GM13976 (cell line): ENCODE measurements at regions not wholly inside any gene's neighbourhood (a gene's known extent, or its start where the extent isn't known, plus 50 kb on each side); places are given as distances from the start of the nearest gene placed in this dataset.

Source experiments
- DNase-seq: peaks from one replicate; pipeline ENCODE4 v3.0.0; 2012; ENCODE audit warnings: low spot score
- in situ Hi-C: fragments of 300-500 bp; cut with MboI; formaldehyde crosslinking; loops from one replicate; pipeline ENCODE4 v1.12.0; 2022; ENCODE audit warnings: low sequenced_read_pairs, mixed read lengths, inconsistent platforms; ENCODE audit not compliant: unreplicated experiment
- TF ChIP-seq, protein P1 (sequence below): IDR thresholded peaks from 2 replicates; pipeline ENCODE4 v1.5.1; 2012; ENCODE audit warnings: borderline replicate concordance, mild to moderate bottlenecking; ENCODE audit not compliant: insufficient read depth; ENCODE audit errors: extremely low read depth, missing control alignments, control extremely low read depth

DNA sequence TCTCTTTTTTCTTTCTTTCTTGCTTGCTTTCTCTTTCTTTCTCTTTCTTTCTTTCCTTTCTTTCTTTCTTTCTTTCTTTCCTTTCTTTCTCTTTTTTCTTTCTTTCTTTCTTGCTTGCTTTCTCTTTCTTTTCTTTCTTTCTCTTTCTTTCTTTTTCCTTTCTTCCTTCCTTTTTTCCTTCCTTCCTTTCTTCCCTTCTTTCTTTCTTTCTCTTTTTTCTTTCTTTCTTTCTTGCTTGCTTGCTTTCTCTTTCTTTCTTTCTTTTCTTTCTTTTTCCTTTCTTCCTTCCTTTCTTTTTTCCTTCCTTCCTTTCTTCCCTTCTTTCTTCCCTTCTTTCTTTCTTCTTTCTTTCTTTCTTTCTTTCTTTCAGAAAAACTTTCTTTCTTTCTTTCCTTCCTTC is 108.1 kb upstream of the SHOX start:
- TF ChIP-seq, protein P1, sequence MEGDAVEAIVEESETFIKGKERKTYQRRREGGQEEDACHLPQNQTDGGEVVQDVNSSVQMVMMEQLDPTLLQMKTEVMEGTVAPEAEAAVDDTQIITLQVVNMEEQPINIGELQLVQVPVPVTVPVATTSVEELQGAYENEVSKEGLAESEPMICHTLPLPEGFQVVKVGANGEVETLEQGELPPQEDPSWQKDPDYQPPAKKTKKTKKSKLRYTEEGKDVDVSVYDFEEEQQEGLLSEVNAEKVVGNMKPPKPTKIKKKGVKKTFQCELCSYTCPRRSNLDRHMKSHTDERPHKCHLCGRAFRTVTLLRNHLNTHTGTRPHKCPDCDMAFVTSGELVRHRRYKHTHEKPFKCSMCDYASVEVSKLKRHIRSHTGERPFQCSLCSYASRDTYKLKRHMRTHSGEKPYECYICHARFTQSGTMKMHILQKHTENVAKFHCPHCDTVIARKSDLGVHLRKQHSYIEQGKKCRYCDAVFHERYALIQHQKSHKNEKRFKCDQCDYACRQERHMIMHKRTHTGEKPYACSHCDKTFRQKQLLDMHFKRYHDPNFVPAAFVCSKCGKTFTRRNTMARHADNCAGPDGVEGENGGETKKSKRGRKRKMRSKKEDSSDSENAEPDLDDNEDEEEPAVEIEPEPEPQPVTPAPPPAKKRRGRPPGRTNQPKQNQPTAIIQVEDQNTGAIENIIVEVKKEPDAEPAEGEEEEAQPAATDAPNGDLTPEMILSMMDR: no peak
- no peak for DNase-seq
- in situ Hi-C loops: no loop called here

DNA sequence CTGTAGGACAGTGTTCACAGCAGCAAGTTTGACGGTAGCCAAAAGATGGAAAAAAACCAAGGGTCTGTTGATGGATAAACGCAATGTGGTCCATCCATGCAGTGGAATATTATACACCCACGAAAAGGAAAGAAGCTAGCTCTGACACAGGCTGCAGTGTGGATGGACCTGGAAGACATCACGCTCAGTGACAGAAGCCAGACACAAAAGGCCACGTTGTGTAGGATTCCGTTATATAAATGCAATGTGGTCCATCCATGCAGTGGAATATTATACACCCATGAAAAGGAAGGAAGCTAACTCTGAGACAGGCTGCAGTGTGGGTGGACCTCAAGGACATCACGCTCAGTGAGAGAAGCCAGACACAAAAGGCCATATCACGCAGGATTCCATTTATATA is 105.5 kb upstream of the SHOX start:
- TF ChIP-seq, protein P1: no peak
- in situ Hi-C loops: no loop called here
- DNase-seq: no peak

DNA sequence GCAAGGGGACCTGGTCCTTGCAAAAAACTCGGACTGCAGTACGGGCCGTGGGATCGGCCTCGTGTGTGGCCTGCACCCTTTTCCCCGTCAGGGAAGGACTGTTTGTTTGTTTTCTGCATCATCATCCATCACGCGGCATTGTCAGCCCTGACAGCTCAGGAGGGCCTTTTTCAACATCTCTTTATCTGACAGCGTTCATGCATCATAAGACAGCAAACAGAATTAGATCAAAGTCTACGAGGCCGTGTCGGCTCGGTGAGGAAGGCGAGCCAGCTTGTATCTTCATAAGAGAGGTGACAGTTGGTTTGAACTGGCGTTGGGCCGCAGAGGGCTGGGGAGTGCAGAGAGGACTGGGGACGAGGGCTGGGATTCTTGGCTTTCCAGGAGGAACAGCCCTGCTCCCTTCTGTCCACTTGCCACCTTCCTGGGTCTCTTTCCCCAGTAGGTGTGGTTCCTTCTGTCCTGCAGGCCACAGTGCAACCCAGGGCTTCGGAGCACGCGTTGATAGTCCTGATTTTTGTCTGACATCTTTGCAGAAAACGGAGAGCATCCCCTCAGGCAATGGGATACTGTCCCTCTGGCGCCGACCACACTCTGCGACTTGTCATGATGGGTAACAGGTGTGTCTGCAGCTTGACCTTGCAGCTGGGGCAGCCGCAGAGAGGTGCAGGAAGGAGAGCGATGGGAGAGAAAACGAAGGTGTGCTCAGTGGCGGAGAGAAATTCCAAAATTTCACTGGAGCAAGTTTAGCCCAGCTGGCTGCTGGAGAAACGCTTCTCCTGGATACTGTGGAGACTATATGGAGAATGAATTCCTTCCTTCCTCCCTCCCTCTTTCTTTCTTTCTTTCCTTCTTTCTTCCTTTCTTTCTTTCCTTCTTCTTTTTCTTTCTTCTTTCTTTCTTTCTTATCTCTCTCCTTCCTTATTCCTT is 104.0 kb upstream of the SHOX start:
- in situ Hi-C loops: no loop called here
- DNase-seq: no peak
- TF ChIP-seq, protein P1: no peak

DNA sequence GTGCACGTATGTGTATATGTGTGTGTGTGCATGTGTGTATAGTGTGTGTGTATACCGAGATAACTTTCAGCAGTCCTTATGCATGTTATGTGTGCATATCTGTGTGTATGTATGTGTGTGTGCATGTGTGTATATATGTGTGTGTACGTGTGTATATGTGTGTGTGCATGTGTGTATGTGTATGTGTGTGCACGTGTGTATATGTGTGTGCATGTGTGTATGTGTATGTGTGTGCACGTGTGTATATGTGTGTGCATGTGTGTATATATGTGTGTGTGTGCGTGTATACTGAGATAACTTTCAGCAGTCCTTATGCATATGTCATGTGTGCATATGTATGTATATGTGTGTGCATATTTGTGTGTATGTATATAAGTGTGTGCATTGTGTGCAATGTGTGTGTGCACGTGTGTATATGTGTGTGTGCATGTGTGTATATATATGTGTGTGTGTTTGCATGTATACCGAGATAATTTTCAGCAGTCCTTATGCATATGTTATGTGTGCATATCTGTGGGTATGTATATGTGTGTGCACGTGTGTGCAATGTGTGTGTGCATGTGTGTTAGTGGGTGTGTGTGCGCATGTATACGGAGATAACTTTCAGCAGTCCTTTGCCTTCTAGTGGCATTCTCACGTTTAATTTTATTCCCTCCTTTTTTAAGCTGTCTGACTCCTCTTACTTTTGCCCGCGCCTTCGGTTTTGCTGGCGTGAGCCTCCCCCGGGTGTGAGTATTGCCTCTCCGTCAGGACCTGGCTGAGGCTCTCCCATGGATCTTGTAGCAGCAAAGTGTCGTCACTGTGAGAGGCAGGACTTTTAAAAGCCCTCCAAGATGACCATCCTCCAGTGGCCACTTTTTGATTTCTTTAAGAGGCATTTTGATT is 99.6 kb upstream of the SHOX start:
- TF ChIP-seq, protein P1: no peak
- in situ Hi-C loops: no loop called here
- DNase-seq: no peak

DNA sequence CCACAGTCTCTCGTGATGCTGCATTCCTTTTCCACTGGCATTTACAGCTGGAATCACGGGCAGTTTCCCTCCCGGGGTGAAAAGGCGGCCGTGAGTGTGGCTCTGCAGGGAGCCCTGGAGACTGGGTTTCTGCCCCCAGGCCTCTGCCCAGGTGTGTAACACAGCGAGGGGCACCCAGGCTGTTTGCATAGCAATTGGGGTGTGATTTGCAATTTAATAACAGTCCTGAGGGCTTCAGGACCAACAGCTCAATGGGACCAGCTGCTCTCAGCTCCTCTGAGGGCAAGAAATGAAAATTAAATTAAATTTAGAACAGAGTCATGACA is 99.0 kb upstream of the SHOX start:
- in situ Hi-C loops: no loop called here

DNA sequence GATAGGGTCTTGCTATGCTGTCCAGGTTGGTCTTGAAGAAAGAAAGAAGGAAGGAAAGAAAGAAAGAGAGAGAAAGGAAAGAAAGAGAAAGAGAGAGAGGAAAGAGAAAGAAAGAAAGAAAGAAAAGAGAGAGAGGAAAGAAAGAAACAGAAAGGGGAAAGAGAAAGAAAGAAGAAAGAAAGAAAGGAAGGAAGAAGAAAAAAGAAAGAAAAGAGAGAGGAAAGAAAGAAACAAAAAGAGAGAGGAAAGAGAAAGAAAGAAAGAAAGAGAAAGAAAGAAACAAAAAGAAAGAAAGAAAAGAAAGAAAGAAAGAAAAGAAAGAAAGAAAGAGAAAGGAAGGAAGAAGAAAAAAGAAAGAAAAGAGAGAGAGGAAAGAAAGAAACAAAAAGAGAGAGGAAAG is 95.8 kb upstream of the SHOX start:
- in situ Hi-C loops: no loop called here
- DNase-seq: no peak
- TF ChIP-seq, protein P1: no peak

More for the DNA sequence above, 99.0 kb upstream of the SHOX start:
- DNase-seq: no peak
- TF ChIP-seq, protein P1: no peak
